ENCODE measurements at regions not wholly inside any gene's neighbourhood (a gene's known extent, or its start where the extent isn't known, plus 50 kb on each side); places are given as distances from the start of the nearest gene placed in this dataset.

GRCh38 chr18:67318651-67319050 is 197.9 kb downstream of the DSEL start:
- TF ChIP-seq CTCF (conservative IDR thresholded peaks at IDR 0.05 in 1 of 2, IDR thresholded peaks at IDR 0.05 in 1 of 2; ENCODE audit: extremely low read depth in 1 of 2, insufficient read depth in 1 of 2, low read depth in 1 of 2, low read length in 2 of 2) (no peak), EZH2 (IDR thresholded peaks at IDR 0.05; ENCODE audit: borderline replicate concordance, low read length) (no peak)

Data from mammary epithelial cell (primary cell).